HG02981 (cell line): ENCODE measurements at regions not wholly inside any gene's neighbourhood (a gene's known extent, or its start where the extent isn't known, plus 50 kb on each side); places are given as distances from the start of the nearest gene placed in this dataset.
"Not testable (repeated sequence)": the region's sequence is repeated elsewhere in the genome, so short reads cannot be mapped to it uniquely, and the experiment has no call there.

ENCODE experiments used
- ATAC-seq: cut with Tn5 transposase; IDR thresholded peaks from one replicate; pipeline ENCODE4 v1.9.1; 2021; ENCODE audit warnings: mild to moderate bottlenecking, moderate library complexity; ENCODE audit not compliant: unreplicated experiment

DNA sequence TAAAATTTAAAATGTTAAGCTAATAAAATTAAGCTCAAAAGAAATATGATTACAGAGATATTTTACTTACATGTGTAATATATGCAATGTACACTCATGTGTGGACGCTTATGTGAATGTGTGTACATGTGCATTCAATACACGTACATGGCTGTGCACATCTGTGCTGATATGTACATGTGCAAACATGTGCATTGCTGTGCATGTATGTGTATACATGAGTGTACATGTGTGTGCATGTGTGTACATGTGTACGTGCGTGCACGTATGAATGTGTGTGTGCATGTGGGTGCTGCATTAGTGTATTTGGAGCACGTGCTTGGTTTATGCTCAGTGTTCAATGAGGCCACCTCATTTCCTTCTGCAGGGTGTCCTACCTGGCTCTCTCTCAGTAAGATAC is 88.2 kb upstream of the TMEM18 start:
- no peak for ATAC-seq

- no peak for ATAC-seq
Observed at GRCh38 chr2:763766-764525, 86.7 kb upstream of the TMEM18 start.

GRCh38 chr2:762646-763045 is 85.4 kb upstream of the TMEM18 start:
- no peak for ATAC-seq

DNA sequence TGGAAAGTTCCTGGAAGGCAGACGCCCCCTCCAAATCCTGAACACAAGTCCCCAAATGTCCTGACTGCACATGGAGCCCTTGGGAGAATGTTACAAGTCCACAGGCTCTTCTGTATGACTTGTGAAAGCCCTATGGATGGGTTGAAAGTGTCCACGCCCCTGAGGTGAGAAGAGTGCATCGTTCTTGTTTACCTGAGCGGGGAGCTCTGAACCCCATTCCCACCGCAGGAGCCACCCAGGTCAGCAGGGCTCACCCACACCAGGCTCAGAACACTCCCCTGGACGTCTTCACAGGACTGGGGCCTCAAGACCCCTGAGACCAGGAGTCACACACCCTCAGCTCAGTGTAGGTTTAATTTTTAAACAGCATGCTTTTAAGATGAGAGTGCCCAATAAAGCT is 84.2 kb upstream of the TMEM18 start:
- ATAC-seq, result no peak

- no peak for ATAC-seq
Observed at GRCh38 chr2:760001-760400, 82.8 kb upstream of the TMEM18 start.

GRCh38 chr2:758073-758820 is 81.0 kb upstream of the TMEM18 start:
- no peak for ATAC-seq

DNA sequence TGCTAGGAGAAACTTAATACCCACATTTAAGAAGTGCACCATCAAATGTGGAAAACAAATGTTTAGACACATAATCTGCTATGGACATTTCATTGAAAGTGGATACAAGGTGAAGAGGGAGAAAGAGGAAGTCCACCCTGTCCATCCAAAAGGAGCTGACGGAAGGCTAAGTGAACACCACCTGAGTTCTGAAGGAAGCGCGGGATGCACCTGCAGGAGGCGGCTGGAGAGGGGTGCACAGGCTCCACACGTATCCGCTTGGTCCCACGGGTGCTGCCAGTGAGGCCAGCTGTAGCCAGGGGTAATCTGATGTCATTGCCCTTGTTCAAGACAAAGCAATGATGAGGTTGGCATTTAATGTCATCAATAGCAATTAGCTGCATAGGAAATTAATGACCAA is 75.9 kb upstream of the TMEM18 start:
- no peak for ATAC-seq

DNA sequence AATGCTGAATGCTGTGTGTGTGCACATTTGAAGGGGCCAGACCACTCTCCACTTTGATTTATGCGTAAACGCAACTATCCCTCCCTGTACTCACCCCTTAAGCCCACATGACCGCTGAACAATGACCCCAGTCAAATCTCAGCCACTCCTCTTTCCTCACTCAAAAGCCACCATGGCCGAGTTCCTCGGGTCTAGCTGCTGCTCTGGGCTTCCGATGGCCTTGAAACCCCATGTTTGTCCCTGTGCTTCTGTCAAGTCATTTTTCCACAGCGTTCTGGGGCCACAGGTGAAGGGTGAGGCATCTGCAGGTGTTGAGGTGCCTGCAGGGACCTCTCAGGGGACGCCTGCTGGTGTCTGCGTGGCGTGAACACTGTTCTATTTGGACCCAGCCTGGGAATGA is 74.3 kb upstream of the TMEM18 start:
- ATAC-seq, result no peak

- no peak for ATAC-seq
Observed at GRCh38 chr2:750628-751027, 73.4 kb upstream of the TMEM18 start.

DNA sequence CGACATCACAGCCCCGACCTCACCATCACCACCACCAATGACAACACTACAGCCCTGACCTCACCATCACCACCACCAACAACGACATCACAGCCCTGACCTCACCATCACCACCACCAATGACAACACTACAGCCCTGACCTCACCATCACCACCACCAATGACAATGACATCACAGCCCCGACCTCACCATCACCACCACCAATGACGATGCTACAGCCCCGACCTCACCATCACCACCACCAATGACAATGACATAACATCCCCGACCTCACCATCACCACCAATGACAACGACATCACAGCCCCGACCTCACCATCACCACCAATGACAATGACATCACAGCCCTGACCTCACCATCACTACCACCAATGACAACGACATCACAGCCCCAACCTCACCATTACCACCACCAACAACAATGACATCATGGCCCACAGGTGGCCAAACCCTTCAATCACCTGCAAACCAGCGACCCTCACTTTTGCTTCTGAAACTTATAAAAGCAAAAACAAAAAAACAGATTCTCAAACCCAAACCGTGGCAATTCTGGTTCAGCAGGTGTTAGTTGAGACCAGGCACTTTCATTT is 70.7 kb upstream of the TMEM18 start:
- ATAC-seq, result no peak

GRCh38 chr2:746697-747096 is 69.5 kb upstream of the TMEM18 start:
- no peak for ATAC-seq

GRCh38 chr2:744088-744487 is 66.9 kb upstream of the TMEM18 start:
- no peak for ATAC-seq

- ATAC-seq, result no peak
Observed at GRCh38 chr2:742221-742620, 65.0 kb upstream of the TMEM18 start.

GRCh38 chr2:741195-741496 is 63.9 kb upstream of the TMEM18 start:
- no peak for ATAC-seq

DNA sequence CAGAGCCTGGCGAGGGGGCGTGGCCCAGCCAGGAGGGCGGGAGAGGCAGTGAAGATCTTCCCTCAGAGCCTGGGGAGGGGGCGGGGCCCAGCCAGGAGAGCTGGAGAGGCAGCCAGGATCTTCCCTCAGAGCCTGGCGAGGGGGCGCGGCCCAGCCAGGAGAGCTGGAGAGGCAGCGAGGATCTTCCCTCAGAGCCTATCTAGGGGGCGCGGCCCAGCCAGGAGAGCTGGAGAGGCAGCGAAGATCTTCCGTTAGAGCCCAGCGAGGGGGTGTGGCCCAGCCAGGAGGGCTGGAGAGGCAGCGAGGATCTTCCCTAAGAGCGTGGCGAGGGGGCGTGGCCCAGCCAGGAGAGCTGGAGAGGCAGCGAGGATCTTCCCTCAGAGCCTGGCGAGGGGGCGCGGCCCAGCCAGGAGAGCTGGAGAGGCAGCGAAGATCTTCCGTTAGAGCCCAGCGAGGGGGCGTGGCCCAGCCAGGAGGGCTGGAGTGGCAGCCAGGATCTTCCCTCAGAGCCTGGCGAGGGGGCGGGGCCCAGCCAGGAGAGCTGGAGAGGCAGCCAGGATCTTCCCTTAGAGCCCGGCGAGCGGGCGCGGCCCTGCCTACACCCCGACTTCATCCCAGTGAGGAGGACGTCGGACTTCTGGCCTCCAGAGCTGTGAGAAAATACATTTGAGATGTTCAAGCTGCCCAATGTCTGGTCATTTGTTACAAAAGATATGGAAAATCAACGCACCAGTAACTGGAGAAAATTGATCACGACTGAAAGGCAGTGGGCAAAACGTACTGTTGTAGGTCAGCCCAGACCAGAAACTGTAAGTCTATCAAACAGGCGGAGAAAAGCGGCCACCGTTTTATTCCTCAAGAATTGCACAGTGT is 63.4 kb upstream of the TMEM18 start:
- peak; percentile 57 for ATAC-seq

GRCh38 chr2:739864-740321 is 62.7 kb upstream of the TMEM18 start:
- ATAC-seq, result not testable (repeated sequence)

- ATAC-seq, result no peak
Observed at GRCh38 chr2:736939-737338, 59.7 kb upstream of the TMEM18 start.

DNA sequence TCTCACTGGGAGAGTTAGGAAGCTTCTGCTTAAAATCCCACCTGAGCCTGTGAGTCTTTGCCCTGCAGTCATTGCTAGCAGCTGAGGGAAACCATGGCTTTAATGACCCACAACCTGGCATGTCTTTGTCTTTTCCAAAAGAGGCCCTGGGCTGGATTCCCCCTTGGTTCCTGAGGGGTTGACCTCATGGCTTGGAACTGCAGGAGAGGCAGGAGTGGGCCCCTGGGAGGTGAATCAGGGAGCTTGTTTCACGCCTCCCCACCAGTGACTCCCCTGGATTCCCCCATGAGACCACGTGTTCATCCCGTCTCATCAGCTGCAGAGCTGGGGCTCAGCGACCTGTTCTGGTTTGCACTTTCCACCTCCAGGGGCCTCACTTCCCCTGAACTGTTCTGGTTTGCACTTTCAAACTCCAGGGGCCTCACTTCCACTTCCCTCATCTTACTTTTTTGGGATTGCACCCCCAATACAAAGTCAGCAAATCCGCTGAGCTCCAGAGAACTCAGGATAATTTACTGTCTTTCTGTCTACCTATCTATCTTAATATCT is 58.5 kb upstream of the TMEM18 start:
- no peak for ATAC-seq

GRCh38 chr2:734496-734895 is 57.3 kb upstream of the TMEM18 start:
- ATAC-seq, result no peak

GRCh38 chr2:733495-733894 is 56.3 kb upstream of the TMEM18 start:
- ATAC-seq, result no peak

- no peak for ATAC-seq
Observed at GRCh38 chr2:733001-733400, 55.8 kb upstream of the TMEM18 start.
